ENCODE measurements at regions not wholly inside any gene's neighbourhood (a gene's known extent, or its start where the extent isn't known, plus 50 kb on each side); places are given as distances from the start of the nearest gene placed in this dataset.

GRCh38 chr9:86858009-86858408, 89.3 kb downstream of the GAS1 start:
- TF ChIP-seq CTCF (IDR thresholded peaks at IDR 0.05; ENCODE audit: unreplicated experiment in 3 of 3), result no peak
- Mint-ChIP-seq H3K4me3 (peak overlapping the region in 1 of 3 experiments; percentile 32), H3K27ac (peak overlapping the region; percentile 51 to 99 (median 93)), H3K9me3 (no peaks in the 10 kb centered on the region), H3K4me1 (peaks cover 71% of the 10 kb centered on the region), H3K27me3 (ENCODE audit: low read depth) (no peaks in the 10 kb centered on the region), H3K36me3 (ENCODE audit: low read depth) (no peaks in the 10 kb centered on the region)

- H3K4me1 Mint-ChIP-seq, result peaks cover 72% of the 10 kb centered on the region
- H3K36me3 Mint-ChIP-seq (ENCODE audit: low read depth), result peaks cover 8% of the 10 kb centered on the region
- peak overlapping the region; percentile 93 to 99 (median 98) for H3K27ac Mint-ChIP-seq
- no peak for TF ChIP-seq CTCF (IDR thresholded peaks at IDR 0.05; ENCODE audit: unreplicated experiment in 3 of 3)
- H3K27me3 Mint-ChIP-seq (ENCODE audit: low read depth), result no peaks in the 10 kb centered on the region
- no peak overlapping the region for H3K4me3 Mint-ChIP-seq
- H3K9me3 Mint-ChIP-seq, result peaks cover 12% of the 10 kb centered on the region
Observed at GRCh38 chr9:86856259-86856658, 91.0 kb downstream of the GAS1 start.

GRCh38 chr9:86854898-86855523, 92.3 kb downstream of the GAS1 start:
- H3K27me3 Mint-ChIP-seq (ENCODE audit: low read depth), result no peaks in the 10 kb centered on the region

GRCh38 chr9:86846656-86847055, 100.7 kb downstream of the GAS1 start:
- Mint-ChIP-seq H3K4me1 (peaks cover 50% of the 10 kb centered on the region), H3K27ac (peak overlapping the region; percentile 52 to 82 (median 81)), H3K36me3 (ENCODE audit: low read depth) (peaks cover 9% of the 10 kb centered on the region), H3K27me3 (ENCODE audit: low read depth) (no peaks in the 10 kb centered on the region), H3K9me3 (peaks cover 21% of the 10 kb centered on the region), H3K4me3 (no peak overlapping the region)
- TF ChIP-seq CTCF (IDR thresholded peaks at IDR 0.05; ENCODE audit: unreplicated experiment in 3 of 3), result no peak

More at GRCh38 chr9:86854898-86855523, 92.3 kb downstream of the GAS1 start:
- Mint-ChIP-seq H3K36me3 (ENCODE audit: low read depth) (peaks cover 12% of the 10 kb centered on the region), H3K4me3 (peak overlapping the region in 1 of 3 experiments; percentile 16), H3K9me3 (peaks cover 24% of the 10 kb centered on the region), H3K4me1 (peaks cover 71% of the 10 kb centered on the region), H3K27ac (peak overlapping the region; percentile 98 to 99 (median 99))
- no peak for TF ChIP-seq CTCF (IDR thresholded peaks at IDR 0.05; ENCODE audit: unreplicated experiment in 3 of 3)

GRCh38 chr9:86843206-86843605, 104.1 kb downstream of the GAS1 start:
- TF ChIP-seq CTCF (IDR thresholded peaks at IDR 0.05; ENCODE audit: unreplicated experiment in 3 of 3), result no peak
- Mint-ChIP-seq H3K36me3 (ENCODE audit: low read depth) (no peaks in the 10 kb centered on the region), H3K4me1 (peaks cover 76% of the 10 kb centered on the region), H3K27me3 (ENCODE audit: low read depth) (no peaks in the 10 kb centered on the region), H3K27ac (peak overlapping the region; percentile 79 to 99 (median 87)), H3K9me3 (no peaks in the 10 kb centered on the region), H3K4me3 (peak overlapping the region in 1 of 3 experiments; percentile 4)

- H3K27ac Mint-ChIP-seq, result peak overlapping the region; percentile 79 to 99 (median 87)
- H3K36me3 Mint-ChIP-seq (ENCODE audit: low read depth), result no peaks in the 10 kb centered on the region
- no peak overlapping the region for H3K4me3 Mint-ChIP-seq
- H3K27me3 Mint-ChIP-seq (ENCODE audit: low read depth), result no peaks in the 10 kb centered on the region
- H3K9me3 Mint-ChIP-seq, result no peaks in the 10 kb centered on the region
- peaks cover 83% of the 10 kb centered on the region for H3K4me1 Mint-ChIP-seq
- TF ChIP-seq CTCF (IDR thresholded peaks at IDR 0.05; ENCODE audit: unreplicated experiment in 3 of 3), result no peak
Observed at GRCh38 chr9:86842573-86842972, 104.7 kb downstream of the GAS1 start.

Measured in nephron (organoid).